K562 (cell line): ENCODE measurements at regions not wholly inside any gene's neighbourhood (a gene's known extent, or its start where the extent isn't known, plus 50 kb on each side); places are given as distances from the start of the nearest gene placed in this dataset.

ENCODE experiments used
- ATAC-seq: fragments of 200-7000 bp; cut with Tn5 transposase; 3 replicates; pipeline ENCODE4 v1.9.1; 2020; ENCODE audit warnings: moderate library complexity
- BruUV-seq: library from RNA; stranded (reverse); fragments of 400-500 nt; replicated peaks from 2 replicates; lab custom pipeline; 2021; lab: Mats Ljungman, UMichigan
- CTCF ChIA-PET: fragments of 300-600 bp; formaldehyde crosslinking; extraction: SDS; loops from one replicate; lab custom pipeline; 2021; ENCODE audit warnings: low intra/inter-chr PET ratio; lab: Yijun Ruan, JAX
- POLR2A ChIA-PET: fragments of 300-600, 350-650 bp; sonication (Branson Sonifier 250); formaldehyde crosslinking; extraction: SDS; loops from one replicate; lab custom pipeline; 2021; ENCODE audit warnings: antibody characterized with exemption, inconsistent platforms; lab: Yijun Ruan, JAX
- DNase-seq, 4 experiments: peaks; one replicate each; pipeline versions ENCODE4 v3.0.0 to v3.0.0-alpha.2; 2011 to 2018; ENCODE audit warnings: low spot score in 3 of 4, mixed read lengths in 3 of 4; ENCODE audit errors: extremely low read depth in 1 of 4
- FAIRE-seq: peaks from 2 replicates; lab custom pipeline; 2011; peaks lifted over from hg19 to GRCh38; lab: Jason Lieb, UNC
- H2AFZ ChIP-seq: 2 replicates; pipeline ENCODE4 v1.6.0; 2011; ENCODE audit warnings: low read depth, low read length, control low read depth, inconsistent platforms
- H3K27ac ChIP-seq: fragments of 200-600 bp; 3 replicates; pipeline ENCODE4 v1.8.0; 2011; ENCODE audit warnings: low read depth, mild to moderate bottlenecking, control low read depth, inconsistent platforms, low read length, moderate library complexity, mixed read lengths; ENCODE audit errors: extremely low read depth
- H3K27me3 ChIP-seq, 2 experiments: fragments of 300-600 bp in 1 of 2; 2 replicates in 1 of 2; 3 replicates in 1 of 2; pipeline versions ENCODE4 v1.6.0 to v1.8.0; 2011; ENCODE audit warnings: inconsistent platforms in 2 of 2, low read length in 2 of 2, mild to moderate bottlenecking in 1 of 2, mixed read lengths in 1 of 2, moderate library complexity in 1 of 2; ENCODE audit not compliant: control insufficient read depth in 2 of 2, insufficient read depth in 2 of 2
- H3K36me3 ChIP-seq: fragments of 300-600 bp; 3 replicates; pipeline ENCODE4 v1.8.0; 2011; ENCODE audit warnings: mild to moderate bottlenecking, low read length, inconsistent platforms; ENCODE audit not compliant: control insufficient read depth, insufficient read depth
- H3K4me1 ChIP-seq, 2 experiments: fragments of 200-600 bp in 1 of 2; replicated peaks in 1 of 2; 2 replicates in 1 of 2; 3 replicates in 1 of 2; pipeline versions ENCODE4 v1.5.1 to v1.8.0; 2011; ENCODE audit warnings: inconsistent platforms in 2 of 2, low read length in 2 of 2, mild to moderate bottlenecking in 1 of 2, mixed read lengths in 1 of 2, moderate library complexity in 1 of 2; ENCODE audit not compliant: control insufficient read depth in 2 of 2, insufficient read depth in 2 of 2
- H3K4me2 ChIP-seq: 2 replicates; pipeline ENCODE4 v1.6.1; 2011; ENCODE audit warnings: low read length, control low read depth, inconsistent platforms, mixed read lengths; ENCODE audit not compliant: insufficient read depth
- H3K4me3 ChIP-seq: fragments of 200-600 bp; sonication (generic), shearing (Covaris generic); 2 replicates; pipeline ENCODE4 v1.5.1; 2016; ENCODE audit warnings: control low read depth, inconsistent platforms
- H3K79me2 ChIP-seq: fragments of 200-600 bp; 3 replicates; pipeline ENCODE4 v1.8.0; 2011; ENCODE audit warnings: low read length, inconsistent platforms; ENCODE audit not compliant: control insufficient read depth, insufficient read depth
- H3K9ac ChIP-seq, 2 experiments: 2 replicates each; pipeline versions ENCODE4 v1.6.0 to v1.6.1; 2011; ENCODE audit warnings: low read depth in 2 of 2, low read length in 2 of 2, control low read depth in 1 of 2, inconsistent platforms in 1 of 2, mild to moderate bottlenecking in 1 of 2, mixed read lengths in 1 of 2; ENCODE audit not compliant: insufficient read depth in 1 of 2
- H3K9me1 ChIP-seq: one replicate; pipeline ENCODE4 v1.6.0; 2011; ENCODE audit warnings: inconsistent platforms, mild to moderate bottlenecking, low read length, moderate library complexity; ENCODE audit not compliant: control insufficient read depth, insufficient read depth
- H3K9me3 ChIP-seq: replicated peaks from 2 replicates; pipeline ENCODE4 v1.5.1; 2011; ENCODE audit warnings: low read depth, low read length, inconsistent platforms; ENCODE audit not compliant: control insufficient read depth, insufficient read depth
- H4K20me1 ChIP-seq: replicated peaks from 2 replicates; pipeline ENCODE4 v1.6.1; 2011; ENCODE audit warnings: low read length, inconsistent platforms, mixed read lengths; ENCODE audit not compliant: control insufficient read depth, insufficient read depth
- CREM ChIP-seq: IDR thresholded peaks from 2 replicates; pipeline ENCODE4 v1.6.1; 2014; ENCODE audit warnings: antibody characterized with exemption, low read depth
- HLTF ChIP-seq: fragments of 450-650 bp; IDR thresholded peaks from 2 replicates; pipeline ENCODE4 v1.6.1; 2016
- MECOM ChIP-seq: fragments of 250-450 bp; sonication (Bioruptor Pico); IDR thresholded peaks from 2 replicates; pipeline ENCODE4 v1.8.0; 2022; ENCODE audit warnings: inconsistent platforms
- RBM25 ChIP-seq: fragments of 200-400 bp; formaldehyde crosslinking; IDR thresholded peaks from 2 replicates; pipeline ENCODE4 v1.6.1; 2018; ENCODE audit warnings: low read length, low read depth, moderate library complexity; ENCODE audit not compliant: severe bottlenecking
- SNIP1 ChIP-seq: fragments of 450-650 bp; IDR thresholded peaks from 2 replicates; pipeline ENCODE4 v1.7.1; 2017; ENCODE audit warnings: low read depth, mild to moderate bottlenecking
- U2AF2 ChIP-seq: fragments of 200-400 bp; formaldehyde crosslinking; optimal IDR thresholded peaks from 2 replicates; pipeline ENCODE3; 2017; ENCODE audit warnings: low read depth, mild to moderate bottlenecking, low read length
- ZNF695 ChIP-seq: fragments of 450-650 bp; formaldehyde crosslinking; IDR thresholded peaks from 2 replicates; pipeline ENCODE4 v1.4.0; 2020; ENCODE audit warnings: mild to moderate bottlenecking, moderate library complexity
- WGBS: fragments of 100-300 bp; shearing (Covaris generic); methylation state at CpG from one replicate; pipeline ENCODE4 v1.1.6; 2016; ENCODE audit warnings: low coverage, mixed read lengths; ENCODE audit not compliant: insufficient coverage; ENCODE audit errors: missing lambda C conversion rate; 5-methylcytosine and 5-hydroxymethylcytosine counted together
- in situ Hi-C: fragments of 300-500 bp; cut with MboI; formaldehyde crosslinking; loops from 4 replicates; pipeline ENCODE4 v1.15.0; 2018; ENCODE audit warnings: inconsistent platforms, mixed read lengths
- intact Hi-C: fragments of 100-400 bp; cut with micrococcal nuclease; formaldehyde crosslinking; loops from 2 replicates; pipeline ENCODE4 v1.14.2; 2022
- TF ChIP-seq, protein P1 (sequence below): sonication (generic); formaldehyde crosslinking; IDR thresholded peaks from 2 replicates; pipeline ENCODE4 v1.8.1; 2022; ENCODE audit warnings: missing genetic modification reagents

DNA sequence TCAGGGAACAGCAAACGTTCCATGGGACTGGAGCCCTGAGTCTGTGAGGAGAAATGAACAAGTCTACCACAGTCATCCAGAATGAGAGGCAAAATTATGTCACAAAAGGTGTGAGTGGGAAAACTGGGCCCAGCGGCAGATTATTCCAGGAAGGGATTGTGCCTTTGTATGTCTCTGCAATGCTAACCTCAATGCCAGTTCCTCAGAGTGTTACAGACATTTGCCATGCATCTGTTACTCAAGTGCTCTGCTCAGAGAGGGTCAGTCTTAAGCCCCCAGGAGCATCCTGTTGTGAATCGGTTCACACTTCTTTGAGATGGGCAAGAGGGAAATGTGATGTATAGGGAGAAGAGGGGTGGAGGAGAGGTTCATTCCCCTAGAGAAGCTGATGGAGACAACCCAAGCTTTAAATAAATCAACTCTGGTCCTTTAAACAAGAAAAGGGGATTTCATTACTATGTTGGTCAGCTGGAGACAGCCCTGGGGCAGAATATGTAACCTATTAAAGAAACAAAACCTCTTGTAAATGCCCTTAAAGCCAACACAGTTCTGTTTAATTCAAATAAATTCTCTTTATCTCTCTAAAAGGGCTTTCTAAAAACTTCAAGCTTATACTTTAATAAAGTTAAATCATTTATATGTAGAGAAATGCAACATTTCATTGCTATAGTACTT lies 85.9 kb upstream of the GRB10 start:
- WGBS = 0% methylated on average over 3 of the region's 3 CpGs
- DNase-seq (no peak), FAIRE-seq (no peak), ATAC-seq (no peak)
- ChIA-PET CTCF (no interaction called here), POLR2A (interaction anchor here (0.6 kb wide), 1 partner anchor 31 kb away, joined by 3 read pairs; no protein-coding TSS in a partner anchor)
- Histone ChIP-seq H3K27me3 (peaks cover 12 to 47% of the 10 kb centered on the region in 2 experiments; a peak in 4 of 5 replicates), H3K4me3 (no peak overlapping the region), H3K4me2 (no peak overlapping the region), H3K9me3 (no peaks in the 10 kb centered on the region), H3K9ac (no peak overlapping the region), H3K4me1 (no peaks in the 10 kb centered on the region), H2AFZ (no peak overlapping the region), H3K79me2 (no peaks in the 10 kb centered on the region), H3K27ac (no peak overlapping the region), H3K36me3 (no peaks in the 10 kb centered on the region), H3K9me1 (no peaks in the 10 kb centered on the region), H4K20me1 (no peaks in the 10 kb centered on the region)
- no TSS peak for BruUV-seq
- intact Hi-C loops = no loop called here
- in situ Hi-C loops = no loop called here
- TF ChIP-seq RBM25 = no peak
- TF ChIP-seq CREM = no peak
- TF ChIP-seq U2AF2 = no peak
- no peak for TF ChIP-seq SNIP1
- no peak for TF ChIP-seq HLTF
- no peak for TF ChIP-seq ZNF695 (CRISPR knock-in tag)
- TF ChIP-seq, protein P1, sequence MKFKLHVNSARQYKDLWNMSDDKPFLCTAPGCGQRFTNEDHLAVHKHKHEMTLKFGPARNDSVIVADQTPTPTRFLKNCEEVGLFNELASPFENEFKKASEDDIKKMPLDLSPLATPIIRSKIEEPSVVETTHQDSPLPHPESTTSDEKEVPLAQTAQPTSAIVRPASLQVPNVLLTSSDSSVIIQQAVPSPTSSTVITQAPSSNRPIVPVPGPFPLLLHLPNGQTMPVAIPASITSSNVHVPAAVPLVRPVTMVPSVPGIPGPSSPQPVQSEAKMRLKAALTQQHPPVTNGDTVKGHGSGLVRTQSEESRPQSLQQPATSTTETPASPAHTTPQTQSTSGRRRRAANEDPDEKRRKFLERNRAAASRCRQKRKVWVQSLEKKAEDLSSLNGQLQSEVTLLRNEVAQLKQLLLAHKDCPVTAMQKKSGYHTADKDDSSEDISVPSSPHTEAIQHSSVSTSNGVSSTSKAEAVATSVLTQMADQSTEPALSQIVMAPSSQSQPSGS (CRISPR knock-in tag) = no peak
- TF ChIP-seq MECOM = no peak
